ENCODE measurements at regions not wholly inside any gene's neighbourhood (a gene's known extent, or its start where the extent isn't known, plus 50 kb on each side); places are given as distances from the start of the nearest gene placed in this dataset.

- TF ChIP-seq EZH2 (IDR thresholded peaks at IDR 0.05; ENCODE audit: borderline replicate concordance), result no peak
- no peak for TF ChIP-seq CTCF (IDR thresholded peaks at IDR 0.05; ENCODE audit: poor library complexity)
These were observed 902.3 kb upstream of the CITED2 start for GRCh38 chr6:140276719-140277118.

Data from hepatocyte (in vitro differentiated cells).